SK-N-SH (cell line): ENCODE measurements at regions not wholly inside any gene's neighbourhood (a gene's known extent, or its start where the extent isn't known, plus 50 kb on each side); places are given as distances from the start of the nearest gene placed in this dataset.

ENCODE experiments used
- CTCF ChIA-PET: fragments of 300-600, 350-600 bp; formaldehyde crosslinking; extraction: SDS; loops from one replicate; lab custom pipeline; 2021; lab: Yijun Ruan, JAX
- POLR2A ChIA-PET: fragments of 350-600 bp; sonication (Branson Sonifier 250); formaldehyde crosslinking; extraction: SDS; loops from one replicate; lab custom pipeline; 2020; ENCODE audit warnings: antibody characterized with exemption, inconsistent platforms; lab: Yijun Ruan, JAX
- DNase-seq: peaks from one replicate; pipeline ENCODE4 v3.0.0; 2012
- H2AFZ ChIP-seq: fragments of 200-600 bp; sonication (generic); 2 replicates; pipeline ENCODE4 v1.8.1; 2016; ENCODE audit warnings: antibody characterized with exemption, mild to moderate bottlenecking, low read depth
- H3F3A ChIP-seq: fragments of 200-600 bp; sonication (generic); replicated peaks from 2 replicates; pipeline ENCODE3; 2016; ENCODE audit warnings: antibody characterized with exemption, mild to moderate bottlenecking; ENCODE audit not compliant: insufficient read depth
- H3K27ac ChIP-seq, 2 experiments: fragments of 200-500 bp in 1 of 2; fragments of 200-600 bp in 1 of 2; sonication (Bioruptor generic) in 1 of 2; sonication (generic), shearing (Covaris generic) in 1 of 2; 2 replicates each; pipeline versions ENCODE4 v1.5.1 to v1.6.1; 2014 to 2016; ENCODE audit warnings: low read depth in 2 of 2, inconsistent platforms in 1 of 2, low read length in 1 of 2, mild to moderate bottlenecking in 1 of 2, mixed read lengths in 1 of 2
- H3K27me3 ChIP-seq: fragments of 200-600 bp; sonication (generic), shearing (Covaris generic); 2 replicates; pipeline ENCODE4 v1.6.1; 2016; ENCODE audit warnings: mixed run types; ENCODE audit not compliant: insufficient read depth
- H3K36me3 ChIP-seq, 2 experiments: fragments of 200-500 bp in 1 of 2; fragments of 200-600 bp in 1 of 2; sonication (Bioruptor generic) in 1 of 2; sonication (generic) in 1 of 2; replicated peaks in 1 of 2; 2 replicates each; pipeline versions ENCODE3 to v1.5.1; 2014 to 2016; ENCODE audit warnings: low read length in 1 of 2, mild to moderate bottlenecking in 1 of 2; ENCODE audit not compliant: insufficient read depth in 2 of 2, control insufficient read depth in 1 of 2
- H3K4me1 ChIP-seq, 2 experiments: fragments of 200-500 bp in 1 of 2; fragments of 200-600 bp in 1 of 2; sonication (Bioruptor generic) in 1 of 2; sonication (generic), shearing (Covaris generic) in 1 of 2; 2 replicates each; pipeline versions ENCODE4 v1.5.1 to v1.6.1; 2014 to 2016; ENCODE audit warnings: low read depth in 1 of 2, low read length in 1 of 2, mixed run types in 1 of 2; ENCODE audit not compliant: insufficient read depth in 2 of 2, control insufficient read depth in 1 of 2
- H3K4me2 ChIP-seq: fragments of 200-600 bp; sonication (generic), shearing (Covaris generic); 2 replicates; pipeline ENCODE4 v1.6.1; 2017; ENCODE audit warnings: mixed run types
- H3K4me3 ChIP-seq, 2 experiments: fragments of 200-500 bp in 1 of 2; fragments of 200-600 bp in 1 of 2; sonication (Bioruptor generic) in 1 of 2; sonication (generic), shearing (Covaris generic) in 1 of 2; 2 replicates each; pipeline versions ENCODE4 v1.5.1 to v1.8.1; 2014 to 2016; ENCODE audit warnings: low read depth in 2 of 2, inconsistent platforms in 1 of 2, low read length in 1 of 2, mild to moderate bottlenecking in 1 of 2, mixed read lengths in 1 of 2, moderate library complexity in 1 of 2
- H3K79me2 ChIP-seq: fragments of 200-600 bp; sonication (generic); 2 replicates; pipeline ENCODE4 v1.8.1; 2017; ENCODE audit warnings: mild to moderate bottlenecking; ENCODE audit not compliant: insufficient read depth
- H3K9ac ChIP-seq: fragments of 200-600 bp; sonication (generic); 2 replicates; pipeline ENCODE4 v1.6.1; 2017; ENCODE audit warnings: mixed run types
- H3K9me2 ChIP-seq: fragments of 200-600 bp; sonication (generic); 2 replicates; pipeline ENCODE4 v1.6.1; 2017; ENCODE audit warnings: mixed run types
- H3K9me3 ChIP-seq: fragments of 200-600 bp; sonication (generic); 2 replicates; pipeline ENCODE4 v1.6.1; 2017; ENCODE audit warnings: mixed run types, mild to moderate bottlenecking, moderate library complexity
- H4K20me1 ChIP-seq: fragments of 200-600 bp; sonication (generic); 2 replicates; pipeline ENCODE4 v1.6.1; 2017; ENCODE audit warnings: mild to moderate bottlenecking, mixed run types; ENCODE audit not compliant: insufficient read depth
- CHD2 ChIP-seq: fragments of 150-350 bp; IDR thresholded peaks from 2 replicates; pipeline ENCODE4 v1.6.1; 2018; ENCODE audit warnings: low read length; ENCODE audit not compliant: partially characterized antibody
- CTCF ChIP-seq: fragments of 200-600 bp; sonication (generic); IDR thresholded peaks from 2 replicates; pipeline ENCODE4 v1.6.1; 2017; ENCODE audit warnings: antibody characterized with exemption, mild to moderate bottlenecking, moderate library complexity
- ELF1 ChIP-seq: IDR thresholded peaks from 2 replicates; pipeline ENCODE4 v1.4.0; 2012
- FOSL2 ChIP-seq: IDR thresholded peaks from 2 replicates; pipeline ENCODE4 v1.4.0; 2012; ENCODE audit warnings: low read depth, mild to moderate bottlenecking, moderate library complexity, borderline replicate concordance
- GABPA ChIP-seq: IDR thresholded peaks from 2 replicates; pipeline ENCODE4 v1.4.0; 2012; ENCODE audit warnings: low read depth, mild to moderate bottlenecking
- GATA2 ChIP-seq: sonication (generic); formaldehyde crosslinking; IDR thresholded peaks from 2 replicates; pipeline ENCODE4 v1.5.0; 2020; ENCODE audit warnings: mild to moderate bottlenecking, missing genetic modification reagents
- MEF2A ChIP-seq: IDR thresholded peaks from 2 replicates; pipeline ENCODE4 v1.4.0; 2012; ENCODE audit warnings: low read depth, borderline replicate concordance
- MXI1 ChIP-seq: IDR thresholded peaks from 2 replicates; pipeline ENCODE4 v1.6.1; 2012; ENCODE audit warnings: mild to moderate bottlenecking, low read depth, low read length, improper control_type of control experiment
- NFIC ChIP-seq: IDR thresholded peaks from 2 replicates; pipeline ENCODE4 v1.4.0; 2012; ENCODE audit warnings: borderline replicate concordance
- NRF1 ChIP-seq: IDR thresholded peaks from 2 replicates; pipeline ENCODE4 v1.6.1; 2012; ENCODE audit warnings: low read depth, mild to moderate bottlenecking, low read length
- POLR2AphosphoS5 ChIP-seq: IDR thresholded peaks from 2 replicates; pipeline ENCODE4 v1.6.1; 2012; ENCODE audit warnings: low read depth, low read length
- RCOR1 ChIP-seq: fragments of 150-350 bp; IDR thresholded peaks from 2 replicates; pipeline ENCODE4 v1.6.1; 2017; ENCODE audit warnings: antibody characterized with exemption, low read length
- RXRA ChIP-seq: IDR thresholded peaks from 2 replicates; pipeline ENCODE4 v1.4.0; 2012; ENCODE audit warnings: low read depth, mild to moderate bottlenecking, borderline replicate concordance
- SIN3A ChIP-seq: IDR thresholded peaks from 2 replicates; pipeline ENCODE4 v1.6.1; 2012; ENCODE audit warnings: low read depth, mild to moderate bottlenecking, low read length, moderate library complexity, borderline replicate concordance
- TCF12 ChIP-seq: IDR thresholded peaks from 2 replicates; pipeline ENCODE4 v1.4.0; 2012
- USF1 ChIP-seq: IDR thresholded peaks from 2 replicates; pipeline ENCODE4 v1.4.0; 2012; ENCODE audit warnings: low read depth, borderline replicate concordance
- ZBTB33 ChIP-seq: IDR thresholded peaks from 2 replicates; pipeline ENCODE4 v1.4.0; 2012; ENCODE audit warnings: low read depth, borderline replicate concordance
- WGBS: methylation state at CpG from one replicate; pipeline ENCODE4 v1.1.6; 2017; ENCODE audit warnings: low lambda C conversion rate; 5-methylcytosine and 5-hydroxymethylcytosine counted together
- TF ChIP-seq, protein P1 (sequence below): IDR thresholded peaks from 2 replicates; pipeline ENCODE4 v1.6.1; 2012; ENCODE audit warnings: mild to moderate bottlenecking, low read depth, low read length, moderate library complexity
- TF ChIP-seq, protein P2 (sequence below): IDR thresholded peaks from 2 replicates; pipeline ENCODE4 v1.4.0; 2012; ENCODE audit warnings: low read depth

DNA sequence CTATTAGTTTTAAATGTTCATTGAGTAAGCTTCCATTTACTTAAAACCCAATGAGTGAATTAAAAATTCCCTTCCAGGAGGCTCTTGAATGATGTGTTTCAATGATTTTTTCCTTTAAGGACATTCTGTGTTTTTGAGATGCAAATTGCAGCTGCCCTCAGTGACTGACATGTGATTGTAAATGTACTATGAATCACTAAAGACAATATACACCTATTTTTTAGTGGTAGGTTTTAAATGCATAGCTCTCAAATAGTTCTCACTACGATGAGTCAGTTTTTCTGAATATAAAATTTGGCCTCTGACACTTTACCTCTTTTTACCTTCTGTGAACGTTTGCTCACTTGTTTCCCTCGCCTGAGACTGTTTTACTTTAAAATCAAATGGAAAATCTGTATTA, 204.7 kb downstream of the BARHL2 start:
- POLR2A ChIA-PET, result no interaction called here
- Histone ChIP-seq H3K27ac (no peak overlapping the region), H3K79me2 (no peaks in the 10 kb centered on the region), H2AFZ (no peak overlapping the region), H3K4me1 (no peaks in the 10 kb centered on the region), H3K4me3 (no peak overlapping the region), H3K9ac (no peak overlapping the region), H3K9me3 (no peaks in the 10 kb centered on the region), H3K4me2 (no peak overlapping the region), H3K27me3 (peaks cover 5% of the 10 kb centered on the region; the same call in 1 of the 2 replicates), H3F3A (no peaks in the 10 kb centered on the region), H4K20me1 (no peaks in the 10 kb centered on the region), H3K36me3 (no peaks in the 10 kb centered on the region), H3K9me2 (no peaks in the 10 kb centered on the region)
- under 1% methylated on average over 3 of the region's 3 CpGs for WGBS
- TF ChIP-seq CHD2 (no peak), POLR2AphosphoS5 (no peak), NRF1 (no peak), FOSL2 (no peak), ZBTB33 (no peak), CTCF (no peak), RXRA (no peak), ELF1 (no peak), MXI1 (no peak), GABPA (no peak), TCF12 (no peak), GATA2 (CRISPR knock-in tag) (no peak), RCOR1 (no peak), USF1 (no peak), MEF2A (no peak), NFIC (no peak), SIN3A (no peak)
- TF ChIP-seq, protein P1, sequence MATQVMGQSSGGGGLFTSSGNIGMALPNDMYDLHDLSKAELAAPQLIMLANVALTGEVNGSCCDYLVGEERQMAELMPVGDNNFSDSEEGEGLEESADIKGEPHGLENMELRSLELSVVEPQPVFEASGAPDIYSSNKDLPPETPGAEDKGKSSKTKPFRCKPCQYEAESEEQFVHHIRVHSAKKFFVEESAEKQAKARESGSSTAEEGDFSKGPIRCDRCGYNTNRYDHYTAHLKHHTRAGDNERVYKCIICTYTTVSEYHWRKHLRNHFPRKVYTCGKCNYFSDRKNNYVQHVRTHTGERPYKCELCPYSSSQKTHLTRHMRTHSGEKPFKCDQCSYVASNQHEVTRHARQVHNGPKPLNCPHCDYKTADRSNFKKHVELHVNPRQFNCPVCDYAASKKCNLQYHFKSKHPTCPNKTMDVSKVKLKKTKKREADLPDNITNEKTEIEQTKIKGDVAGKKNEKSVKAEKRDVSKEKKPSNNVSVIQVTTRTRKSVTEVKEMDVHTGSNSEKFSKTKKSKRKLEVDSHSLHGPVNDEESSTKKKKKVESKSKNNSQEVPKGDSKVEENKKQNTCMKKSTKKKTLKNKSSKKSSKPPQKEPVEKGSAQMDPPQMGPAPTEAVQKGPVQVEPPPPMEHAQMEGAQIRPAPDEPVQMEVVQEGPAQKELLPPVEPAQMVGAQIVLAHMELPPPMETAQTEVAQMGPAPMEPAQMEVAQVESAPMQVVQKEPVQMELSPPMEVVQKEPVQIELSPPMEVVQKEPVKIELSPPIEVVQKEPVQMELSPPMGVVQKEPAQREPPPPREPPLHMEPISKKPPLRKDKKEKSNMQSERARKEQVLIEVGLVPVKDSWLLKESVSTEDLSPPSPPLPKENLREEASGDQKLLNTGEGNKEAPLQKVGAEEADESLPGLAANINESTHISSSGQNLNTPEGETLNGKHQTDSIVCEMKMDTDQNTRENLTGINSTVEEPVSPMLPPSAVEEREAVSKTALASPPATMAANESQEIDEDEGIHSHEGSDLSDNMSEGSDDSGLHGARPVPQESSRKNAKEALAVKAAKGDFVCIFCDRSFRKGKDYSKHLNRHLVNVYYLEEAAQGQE, result no peak
- TF ChIP-seq, protein P2, sequence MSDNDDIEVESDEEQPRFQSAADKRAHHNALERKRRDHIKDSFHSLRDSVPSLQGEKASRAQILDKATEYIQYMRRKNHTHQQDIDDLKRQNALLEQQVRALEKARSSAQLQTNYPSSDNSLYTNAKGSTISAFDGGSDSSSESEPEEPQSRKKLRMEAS, result no peak
- CTCF ChIA-PET, result no interaction called here
- DNase-seq, result no peak
